WTC11 (cell line): ENCODE measurements at regions not wholly inside any gene's neighbourhood (a gene's known extent, or its start where the extent isn't known, plus 50 kb on each side); places are given as distances from the start of the nearest gene placed in this dataset.

Experiments used
- ATAC-seq: fragments of 200-7000 bp; cut with Tn5 transposase; 2 replicates; pipeline ENCODE4 v1.10.0; 2021; ENCODE audit warnings: mild to moderate bottlenecking, moderate library complexity
- CTCF ChIA-PET: fragments of 300-600 bp; sonication (Branson Sonifier 250); formaldehyde crosslinking; loops from one replicate; lab custom pipeline; 2021; ENCODE audit warnings: antibody characterized with exemption; lab: Charles Lee
- POLR2A ChIA-PET: fragments of 350-600 bp; sonication (Branson Sonifier 250); formaldehyde crosslinking; loops from one replicate; lab custom pipeline; 2021; ENCODE audit warnings: antibody characterized with exemption; lab: Charles Lee
- DNase-seq: peaks from one replicate; pipeline ENCODE4 v3.0.0; 2021; ENCODE audit warnings: low spot score
- H3K27ac Mint-ChIP-seq: 2 replicates; pipeline ENCODE4 v1.8.0; 2021; ENCODE audit warnings: mixed read lengths
- H3K27me3 Mint-ChIP-seq: 2 replicates; pipeline ENCODE4 v1.8.0; 2021; ENCODE audit warnings: low read depth, mild to moderate bottlenecking, moderate library complexity, mixed read lengths
- H3K36me3 Mint-ChIP-seq: 2 replicates; pipeline ENCODE4 v1.8.0; 2021; ENCODE audit warnings: mixed read lengths
- H3K4me1 Mint-ChIP-seq: 2 replicates; pipeline ENCODE4 v1.8.0; 2022; ENCODE audit warnings: mixed read lengths
- H3K4me3 Mint-ChIP-seq: 2 replicates; pipeline ENCODE4 v1.8.0; 2021; ENCODE audit warnings: mild to moderate bottlenecking, moderate library complexity, mixed read lengths
- H3K9me3 Mint-ChIP-seq: 2 replicates; pipeline ENCODE4 v1.8.0; 2021; ENCODE audit warnings: mixed read lengths
- ELF4 ChIP-seq: sonication (generic); formaldehyde crosslinking; IDR thresholded peaks from 2 replicates; pipeline ENCODE4 v1.8.1; 2022; ENCODE audit warnings: low read depth, mild to moderate bottlenecking, moderate library complexity, missing genetic modification reagents
- ERG ChIP-seq: fragments of 250-450 bp; sonication (Bioruptor Pico); IDR thresholded peaks from 2 replicates; pipeline ENCODE4 v1.8.0; 2021; ENCODE audit warnings: mild to moderate bottlenecking
- ESRRA ChIP-seq: sonication (generic); formaldehyde crosslinking; IDR thresholded peaks from 2 replicates; pipeline ENCODE4 v1.8.1; 2022; ENCODE audit warnings: mild to moderate bottlenecking, missing genetic modification reagents, borderline replicate concordance
- ETV6 ChIP-seq: sonication (generic); formaldehyde crosslinking; IDR thresholded peaks from 2 replicates; pipeline ENCODE4 v1.8.1; 2022; ENCODE audit warnings: mild to moderate bottlenecking, missing genetic modification reagents
- GTF2I ChIP-seq: fragments of 250-450 bp; sonication (Bioruptor Pico); conservative IDR thresholded peaks from 2 replicates; pipeline ENCODE4 v1.4.0; 2021; ENCODE audit warnings: mild to moderate bottlenecking
- HMGA2 ChIP-seq: fragments of 250-450 bp; sonication (Bioruptor Pico); IDR thresholded peaks from 2 replicates; pipeline ENCODE4 v1.4.0; 2021; ENCODE audit warnings: mild to moderate bottlenecking, moderate library complexity
- NFE2L1 ChIP-seq: sonication (generic); formaldehyde crosslinking; IDR thresholded peaks from 2 replicates; pipeline ENCODE4 v1.8.1; 2023; ENCODE audit warnings: missing genetic modification reagents
- NR3C1 ChIP-seq: sonication (generic); formaldehyde crosslinking; conservative IDR thresholded peaks from 2 replicates; pipeline ENCODE4 v1.8.1; 2023; ENCODE audit warnings: low read depth, mild to moderate bottlenecking, missing genetic modification reagents
- SP1 ChIP-seq: sonication (generic); formaldehyde crosslinking; conservative IDR thresholded peaks from 2 replicates; pipeline ENCODE4 v1.8.1; 2022; ENCODE audit warnings: missing genetic modification reagents
- ZBTB43 ChIP-seq: sonication (generic); formaldehyde crosslinking; IDR thresholded peaks from 2 replicates; pipeline ENCODE4 v1.8.1; 2023; ENCODE audit warnings: mild to moderate bottlenecking, missing genetic modification reagents
- ZNF317 ChIP-seq: sonication (generic); formaldehyde crosslinking; IDR thresholded peaks from 2 replicates; pipeline ENCODE4 v1.8.1; 2023; ENCODE audit warnings: low read depth, mild to moderate bottlenecking, moderate library complexity, missing genetic modification reagents, borderline replicate concordance
- ZSCAN18 ChIP-seq: fragments of 250-450 bp; sonication (Bioruptor Pico); IDR thresholded peaks from 2 replicates; pipeline ENCODE4 v2.1.2; 2022; ENCODE audit warnings: mild to moderate bottlenecking, moderate library complexity
- TF ChIP-seq, protein P1 (sequence below): sonication (generic); formaldehyde crosslinking; IDR thresholded peaks from 2 replicates; pipeline ENCODE4 v1.8.0; 2022; ENCODE audit warnings: mild to moderate bottlenecking, missing genetic modification reagents
- TF ChIP-seq, protein P2 (sequence below): sonication (generic); formaldehyde crosslinking; IDR thresholded peaks from 2 replicates; pipeline ENCODE4 v1.8.1; 2023; ENCODE audit warnings: mild to moderate bottlenecking, missing genetic modification reagents, borderline replicate concordance
- TF ChIP-seq, protein P3 (sequence below): sonication (generic); formaldehyde crosslinking; IDR thresholded peaks from 2 replicates; pipeline ENCODE4 v1.8.1; 2023; ENCODE audit warnings: mild to moderate bottlenecking, moderate library complexity, missing genetic modification reagents

DNA sequence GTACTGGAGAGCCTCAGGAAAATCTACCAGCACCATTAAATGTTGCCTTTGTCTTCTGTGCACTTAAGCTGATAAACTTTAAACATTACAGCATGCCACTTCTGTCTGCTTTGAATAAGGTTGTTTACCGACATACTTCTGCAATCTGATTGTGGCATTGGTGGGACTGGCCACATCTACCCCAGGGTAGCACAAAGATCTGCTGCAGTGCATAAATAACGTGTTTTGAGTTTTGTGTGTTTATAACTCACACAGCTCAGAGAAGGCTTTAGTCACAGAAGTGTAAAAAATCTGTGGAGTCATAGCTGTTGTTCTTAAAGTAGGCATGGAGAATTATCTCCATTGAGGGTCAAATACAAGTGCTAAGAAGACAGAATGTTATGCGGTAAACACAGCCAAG lies 388.4 kb upstream of the AMELY start:
- DNase-seq, result no peak
- Mint-ChIP-seq H3K36me3 (no peaks in the 10 kb centered on the region), H3K9me3 (no peaks in the 10 kb centered on the region), H3K4me1 (no peaks in the 10 kb centered on the region), H3K27ac (no peak overlapping the region), H3K4me3 (no peak overlapping the region), H3K27me3 (no peaks in the 10 kb centered on the region)
- POLR2A ChIA-PET, result no interaction called here
- no peak for ATAC-seq
- CTCF ChIA-PET, result no interaction called here
- TF ChIP-seq ELF4 (CRISPR knock-in tag) (no peak), ZNF317 (CRISPR knock-in tag) (no peak), GTF2I (CRISPR knock-in tag) (no peak), ERG (no peak), ZSCAN18 (CRISPR knock-in tag) (no peak), HMGA2 (no peak)

GRCh38 chrY:7292113-7292512 lies 380.6 kb upstream of the AMELY start:
- no peaks in the 10 kb centered on the region for H3K27me3 Mint-ChIP-seq

GRCh38 chrY:7289889-7290833 lies 378.6 kb upstream of the AMELY start:
- Mint-ChIP-seq H3K4me3 (no peak overlapping the region), H3K27ac (no peak overlapping the region), H3K36me3 (no peaks in the 10 kb centered on the region), H3K27me3 (no peaks in the 10 kb centered on the region), H3K4me1 (no peaks in the 10 kb centered on the region), H3K9me3 (no peaks in the 10 kb centered on the region)
- TF ChIP-seq, protein P1, sequence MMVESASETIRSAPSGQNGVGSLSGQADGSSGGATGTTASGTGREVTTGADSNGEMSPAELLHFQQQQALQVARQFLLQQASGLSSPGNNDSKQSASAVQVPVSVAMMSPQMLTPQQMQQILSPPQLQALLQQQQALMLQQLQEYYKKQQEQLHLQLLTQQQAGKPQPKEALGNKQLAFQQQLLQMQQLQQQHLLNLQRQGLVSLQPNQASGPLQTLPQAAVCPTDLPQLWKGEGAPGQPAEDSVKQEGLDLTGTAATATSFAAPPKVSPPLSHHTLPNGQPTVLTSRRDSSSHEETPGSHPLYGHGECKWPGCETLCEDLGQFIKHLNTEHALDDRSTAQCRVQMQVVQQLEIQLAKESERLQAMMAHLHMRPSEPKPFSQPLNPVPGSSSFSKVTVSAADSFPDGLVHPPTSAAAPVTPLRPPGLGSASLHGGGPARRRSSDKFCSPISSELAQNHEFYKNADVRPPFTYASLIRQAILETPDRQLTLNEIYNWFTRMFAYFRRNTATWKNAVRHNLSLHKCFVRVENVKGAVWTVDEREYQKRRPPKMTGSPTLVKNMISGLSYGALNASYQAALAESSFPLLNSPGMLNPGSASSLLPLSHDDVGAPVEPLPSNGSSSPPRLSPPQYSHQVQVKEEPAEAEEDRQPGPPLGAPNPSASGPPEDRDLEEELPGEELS (CRISPR knock-in tag), result no peak
- no peak for TF ChIP-seq ETV6 (CRISPR knock-in tag)
- TF ChIP-seq, protein P2, sequence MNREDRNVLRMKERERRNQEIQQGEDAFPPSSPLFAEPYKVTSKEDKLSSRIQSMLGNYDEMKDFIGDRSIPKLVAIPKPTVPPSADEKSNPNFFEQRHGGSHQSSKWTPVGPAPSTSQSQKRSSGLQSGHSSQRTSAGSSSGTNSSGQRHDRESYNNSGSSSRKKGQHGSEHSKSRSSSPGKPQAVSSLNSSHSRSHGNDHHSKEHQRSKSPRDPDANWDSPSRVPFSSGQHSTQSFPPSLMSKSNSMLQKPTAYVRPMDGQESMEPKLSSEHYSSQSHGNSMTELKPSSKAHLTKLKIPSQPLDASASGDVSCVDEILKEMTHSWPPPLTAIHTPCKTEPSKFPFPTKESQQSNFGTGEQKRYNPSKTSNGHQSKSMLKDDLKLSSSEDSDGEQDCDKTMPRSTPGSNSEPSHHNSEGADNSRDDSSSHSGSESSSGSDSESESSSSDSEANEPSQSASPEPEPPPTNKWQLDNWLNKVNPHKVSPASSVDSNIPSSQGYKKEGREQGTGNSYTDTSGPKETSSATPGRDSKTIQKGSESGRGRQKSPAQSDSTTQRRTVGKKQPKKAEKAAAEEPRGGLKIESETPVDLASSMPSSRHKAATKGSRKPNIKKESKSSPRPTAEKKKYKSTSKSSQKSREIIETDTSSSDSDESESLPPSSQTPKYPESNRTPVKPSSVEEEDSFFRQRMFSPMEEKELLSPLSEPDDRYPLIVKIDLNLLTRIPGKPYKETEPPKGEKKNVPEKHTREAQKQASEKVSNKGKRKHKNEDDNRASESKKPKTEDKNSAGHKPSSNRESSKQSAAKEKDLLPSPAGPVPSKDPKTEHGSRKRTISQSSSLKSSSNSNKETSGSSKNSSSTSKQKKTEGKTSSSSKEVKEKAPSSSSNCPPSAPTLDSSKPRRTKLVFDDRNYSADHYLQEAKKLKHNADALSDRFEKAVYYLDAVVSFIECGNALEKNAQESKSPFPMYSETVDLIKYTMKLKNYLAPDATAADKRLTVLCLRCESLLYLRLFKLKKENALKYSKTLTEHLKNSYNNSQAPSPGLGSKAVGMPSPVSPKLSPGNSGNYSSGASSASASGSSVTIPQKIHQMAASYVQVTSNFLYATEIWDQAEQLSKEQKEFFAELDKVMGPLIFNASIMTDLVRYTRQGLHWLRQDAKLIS (CRISPR knock-in tag), result no peak
- TF ChIP-seq NR3C1 (CRISPR knock-in tag), result no peak
- TF ChIP-seq NFE2L1 (CRISPR knock-in tag), result no peak
- TF ChIP-seq ESRRA (CRISPR knock-in tag), result no peak
- TF ChIP-seq ZBTB43 (CRISPR knock-in tag), result no peak
- TF ChIP-seq, protein P3, sequence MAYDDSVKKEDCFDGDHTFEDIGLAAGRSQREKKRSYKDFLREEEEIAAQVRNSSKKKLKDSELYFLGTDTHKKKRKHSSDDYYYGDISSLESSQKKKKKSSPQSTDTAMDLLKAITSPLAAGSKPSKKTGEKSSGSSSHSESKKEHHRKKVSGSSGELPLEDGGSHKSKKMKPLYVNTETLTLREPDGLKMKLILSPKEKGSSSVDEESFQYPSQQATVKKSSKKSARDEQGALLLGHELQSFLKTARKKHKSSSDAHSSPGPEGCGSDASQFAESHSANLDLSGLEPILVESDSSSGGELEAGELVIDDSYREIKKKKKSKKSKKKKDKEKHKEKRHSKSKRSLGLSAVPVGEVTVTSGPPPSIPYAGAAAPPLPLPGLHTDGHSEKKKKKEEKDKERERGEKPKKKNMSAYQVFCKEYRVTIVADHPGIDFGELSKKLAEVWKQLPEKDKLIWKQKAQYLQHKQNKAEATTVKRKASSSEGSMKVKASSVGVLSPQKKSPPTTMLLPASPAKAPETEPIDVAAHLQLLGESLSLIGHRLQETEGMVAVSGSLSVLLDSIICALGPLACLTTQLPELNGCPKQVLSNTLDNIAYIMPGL, result no peak
- no peak for ATAC-seq
- POLR2A ChIA-PET, result no interaction called here
- DNase-seq, result no peak
- CTCF ChIA-PET, result no interaction called here

More at GRCh38 chrY:7292113-7292512, 380.6 kb upstream of the AMELY start:
- H3K9me3 Mint-ChIP-seq, result no peaks in the 10 kb centered on the region
- ATAC-seq, result no peak
- H3K27ac Mint-ChIP-seq, result no peak overlapping the region
- CTCF ChIA-PET, result no interaction called here
- TF ChIP-seq SP1 (CRISPR knock-in tag), result no peak
- TF ChIP-seq, all 79 proteins: peak for 0
- no peaks in the 10 kb centered on the region for H3K36me3 Mint-ChIP-seq
- DNase-seq, result no peak
- POLR2A ChIA-PET, result no interaction called here
- H3K4me3 Mint-ChIP-seq, result no peak overlapping the region
- H3K4me1 Mint-ChIP-seq, result no peaks in the 10 kb centered on the region
